NCI-H2171 (cell line): ENCODE measurements at regions not wholly inside any gene's neighbourhood (a gene's known extent, or its start where the extent isn't known, plus 50 kb on each side); places are given as distances from the start of the nearest gene placed in this dataset.

Experiments used
- DNase-seq: peaks from one replicate; lab custom pipeline; 2025; lab: John Stamatoyannopoulos, UW

DNA sequence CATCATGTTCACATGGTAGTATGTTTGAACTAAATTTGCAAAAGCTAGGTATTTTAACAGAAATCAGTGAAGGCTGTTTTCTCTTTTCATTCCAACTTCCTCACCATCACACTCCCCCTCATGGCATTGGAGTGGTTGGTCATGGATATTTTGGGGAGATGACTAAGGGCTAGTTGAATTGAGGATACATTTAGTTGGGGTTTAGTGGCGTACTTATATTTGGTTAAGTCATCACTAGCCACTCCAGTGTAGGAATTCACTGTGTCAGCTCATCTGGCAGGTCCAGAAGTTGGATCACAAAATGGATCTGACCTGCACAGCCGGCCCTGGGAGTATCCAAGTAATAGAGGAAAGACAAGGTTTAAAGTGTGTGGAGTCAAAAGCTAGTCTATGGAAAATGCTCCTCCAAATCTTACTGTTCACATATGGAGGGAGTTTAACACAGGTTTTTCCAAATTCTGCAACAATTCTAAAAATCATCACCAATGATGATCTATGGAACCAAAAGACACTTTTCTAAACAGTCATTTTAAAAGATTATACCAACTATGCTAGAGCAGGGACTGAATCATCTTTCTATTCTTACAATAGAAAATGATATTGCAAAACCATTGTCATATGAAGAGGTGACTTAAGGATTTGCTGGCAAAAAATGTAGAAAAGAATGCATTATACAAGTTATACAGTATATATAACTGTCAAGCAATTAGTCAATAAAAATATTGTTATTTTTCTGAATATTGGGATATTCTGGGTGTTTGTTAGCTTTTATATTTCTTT is 247.8 kb upstream of the PEX5L start:
- DNase-seq = no peak

DNA sequence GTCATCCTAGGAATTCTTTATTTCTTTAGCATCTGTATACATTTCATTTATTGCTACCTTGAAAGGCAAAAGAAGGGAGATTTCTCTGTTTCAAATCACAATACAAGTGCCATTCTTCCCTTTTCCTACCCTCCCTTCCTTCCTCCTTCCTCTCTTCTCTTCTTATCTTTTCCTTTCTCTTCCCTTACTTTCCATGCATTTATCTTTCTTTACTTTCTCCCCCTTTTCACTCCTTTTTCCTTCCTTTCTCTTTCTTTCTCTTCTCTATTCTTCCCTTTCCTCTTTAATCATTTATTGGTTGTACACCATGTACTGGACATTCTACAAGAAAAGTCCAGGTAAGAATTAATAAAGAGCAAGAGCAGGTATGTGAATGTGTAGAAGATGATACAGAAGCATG is 251.0 kb upstream of the PEX5L start:
- no peak for DNase-seq

DNA sequence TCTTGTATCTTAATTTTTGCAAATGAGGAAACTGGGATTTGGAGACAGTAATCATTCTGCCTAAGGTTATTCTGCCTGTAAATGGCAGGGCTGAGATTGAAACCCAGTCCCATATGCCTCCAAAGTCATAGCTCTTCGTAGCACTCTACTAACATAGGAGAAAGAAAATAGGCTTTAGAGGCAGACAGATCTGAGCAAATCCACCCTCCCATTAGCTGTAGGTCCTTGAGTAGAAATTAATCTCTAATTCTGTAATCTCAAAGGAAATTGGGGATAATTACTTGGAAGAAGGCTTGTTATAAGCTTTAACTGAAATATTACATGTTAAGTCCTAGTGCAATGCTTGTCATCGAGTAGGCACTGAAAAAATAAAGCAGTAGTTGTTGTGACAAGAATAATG is 252.1 kb upstream of the PEX5L start:
- no peak for DNase-seq

DNA sequence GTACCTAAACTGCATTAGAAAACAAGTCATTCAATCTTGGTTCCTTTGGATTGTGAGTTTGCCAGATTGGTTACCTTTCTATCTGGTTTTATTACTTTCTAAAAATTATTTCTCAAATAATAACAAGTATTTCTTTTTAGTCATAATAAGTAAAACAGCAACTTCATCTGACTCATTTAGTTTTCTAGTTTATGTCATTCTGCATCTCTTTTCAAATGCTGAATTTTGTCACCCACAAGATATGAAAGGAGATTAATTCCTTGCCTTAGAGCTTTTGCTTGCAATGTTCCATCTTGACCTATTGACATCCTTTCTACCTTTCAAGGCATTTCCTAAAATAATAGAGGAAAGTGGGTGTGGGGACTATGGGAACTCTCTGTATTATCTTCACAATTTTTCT is 253.6 kb upstream of the PEX5L start:
- DNase-seq = no peak

- DNase-seq = no peak
These were observed 257.7 kb upstream of the PEX5L start for GRCh38 chr3:180294282-180295027.

GRCh38 chr3:180295811-180296210 is 259.1 kb upstream of the PEX5L start:
- DNase-seq = no peak

- no peak for DNase-seq
These were observed 260.2 kb upstream of the PEX5L start for GRCh38 chr3:180296971-180297370.

- DNase-seq = no peak
These were observed 269.4 kb upstream of the PEX5L start for GRCh38 chr3:180306155-180306554.

DNA sequence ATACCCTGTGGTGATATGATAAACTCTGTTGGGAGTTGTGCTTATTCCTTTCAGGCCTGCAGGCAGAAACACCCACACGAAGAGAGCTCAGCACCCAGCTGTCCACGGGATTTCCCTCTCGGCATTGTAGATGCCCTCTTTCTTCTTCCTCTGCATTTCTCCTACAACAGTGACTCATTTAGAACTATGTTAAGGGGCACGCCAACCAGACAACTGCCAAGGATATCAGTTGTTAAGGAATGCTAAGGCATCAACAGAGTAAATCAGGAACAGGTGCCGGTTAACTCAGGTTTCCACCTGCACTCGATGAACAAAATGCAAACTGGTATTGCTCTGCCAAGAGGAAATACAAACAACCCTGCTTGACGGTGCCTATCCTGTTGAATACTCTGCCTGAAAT is 270.0 kb upstream of the PEX5L start:
- DNase-seq = no peak

GRCh38 chr3:180311242-180311641 is 274.5 kb upstream of the PEX5L start:
- no peak for DNase-seq

DNA sequence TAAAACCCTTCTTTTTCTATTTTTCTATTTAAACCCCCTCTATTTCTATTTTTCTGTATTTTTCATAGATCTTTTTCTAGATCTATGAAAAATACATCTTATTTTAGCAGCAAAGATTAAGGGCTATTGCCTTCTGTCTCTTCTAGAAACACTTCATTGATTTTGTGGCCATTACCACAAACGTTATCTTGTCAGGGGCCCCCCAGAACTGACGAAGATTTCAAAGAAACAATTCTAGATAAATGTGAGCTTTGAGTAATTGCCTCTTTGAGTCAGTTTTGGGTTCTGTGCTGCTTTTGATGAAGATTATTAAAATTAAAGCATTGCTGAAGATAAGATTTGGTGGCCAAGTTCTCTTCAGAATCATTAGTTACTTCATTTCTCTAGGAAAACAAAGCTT is 279.6 kb upstream of the PEX5L start:
- no peak for DNase-seq

DNA sequence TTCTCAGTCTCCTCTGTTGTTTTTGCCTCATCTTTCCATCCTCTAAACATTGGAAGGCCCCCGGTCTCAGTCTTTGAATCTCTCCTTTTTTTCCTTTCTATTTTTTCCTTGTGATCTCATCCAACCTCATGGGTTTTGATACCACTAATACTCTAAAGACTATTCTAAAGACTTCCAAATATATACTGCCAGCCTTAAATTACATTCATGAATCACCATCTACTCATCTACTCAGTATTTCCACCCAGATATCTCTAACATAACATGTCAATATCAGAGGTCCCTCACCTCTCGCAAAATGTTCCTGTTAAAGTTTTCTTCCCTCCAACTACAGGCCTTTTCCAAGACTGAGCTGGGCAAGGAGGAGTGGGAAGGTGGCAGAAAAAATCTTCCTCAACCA is 282.5 kb upstream of the TTC14 start:
- no peak for DNase-seq

- no peak for DNase-seq
These were observed 281.3 kb upstream of the TTC14 start for GRCh38 chr3:180320631-180321030.

GRCh38 chr3:180321534-180321933 is 280.4 kb upstream of the TTC14 start:
- DNase-seq = no peak

DNA sequence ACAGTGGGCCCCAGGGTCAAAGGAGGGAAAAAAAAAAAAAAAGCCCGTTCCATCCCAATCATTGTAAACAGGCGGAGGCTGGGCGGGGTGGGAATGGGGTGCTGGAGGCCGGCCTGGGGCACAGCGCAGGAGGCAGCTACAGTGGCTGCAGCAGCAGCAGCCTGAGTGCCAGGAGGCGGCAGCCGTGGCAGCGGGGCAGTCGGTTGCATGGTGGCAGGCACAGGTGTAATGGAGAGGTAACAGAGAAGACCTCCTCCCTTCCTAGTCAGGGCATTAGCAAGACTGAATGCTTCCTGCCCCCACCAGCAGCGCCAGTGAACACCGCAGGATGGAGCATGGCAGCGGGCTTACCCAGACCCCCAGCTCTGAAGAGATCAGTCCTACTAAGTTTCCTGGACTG is 279.1 kb upstream of the TTC14 start:
- DNase-seq = no peak

- DNase-seq = no peak
These were observed 277.2 kb upstream of the TTC14 start for GRCh38 chr3:180324791-180325190.

DNA sequence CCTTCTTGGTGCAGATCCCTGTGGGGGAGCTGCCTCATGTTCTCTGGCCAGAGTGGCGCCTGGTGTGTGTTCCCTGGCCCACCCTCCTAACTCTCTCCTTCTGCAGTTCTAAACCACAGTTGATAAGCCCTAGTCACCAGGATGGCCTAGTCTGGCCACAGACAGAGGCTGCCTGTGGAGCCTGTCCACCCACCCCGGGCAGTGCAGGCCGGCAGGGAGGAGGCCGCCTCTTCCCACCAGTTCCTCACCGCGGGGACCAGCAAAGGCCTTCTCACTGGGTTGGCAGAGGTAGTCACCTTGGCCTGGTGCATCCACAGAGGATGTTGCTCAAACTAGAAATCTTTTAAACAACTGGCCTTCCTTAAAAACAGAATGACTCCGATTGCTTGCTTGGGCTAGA is 276.4 kb upstream of the TTC14 start:
- DNase-seq = no peak

- DNase-seq = no peak
These were observed 276.0 kb upstream of the TTC14 start for GRCh38 chr3:180325958-180326357.

DNA sequence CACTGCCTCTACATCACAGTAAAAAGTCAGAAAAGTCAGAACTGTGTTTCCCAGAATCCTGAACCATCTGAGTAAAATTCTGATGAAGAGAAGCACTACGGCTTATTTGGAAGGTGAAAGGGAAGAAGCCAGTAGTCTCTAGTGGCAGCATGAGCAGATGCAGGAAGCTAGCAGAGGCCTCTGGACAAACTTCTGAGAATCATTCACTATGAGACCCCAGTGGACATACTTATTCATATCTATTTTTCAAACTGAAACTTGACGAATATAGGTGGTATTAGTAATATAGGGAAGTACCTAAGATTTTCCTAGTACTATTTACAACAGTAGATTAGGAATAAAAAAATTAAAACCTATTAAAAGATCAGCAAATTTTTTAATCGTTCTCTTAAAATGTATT is 272.8 kb upstream of the TTC14 start:
- no peak for DNase-seq

- no peak for DNase-seq
These were observed 272.1 kb upstream of the TTC14 start for GRCh38 chr3:180329847-180330246.

- no peak for DNase-seq
These were observed 271.5 kb upstream of the TTC14 start for GRCh38 chr3:180330440-180330839.

DNA sequence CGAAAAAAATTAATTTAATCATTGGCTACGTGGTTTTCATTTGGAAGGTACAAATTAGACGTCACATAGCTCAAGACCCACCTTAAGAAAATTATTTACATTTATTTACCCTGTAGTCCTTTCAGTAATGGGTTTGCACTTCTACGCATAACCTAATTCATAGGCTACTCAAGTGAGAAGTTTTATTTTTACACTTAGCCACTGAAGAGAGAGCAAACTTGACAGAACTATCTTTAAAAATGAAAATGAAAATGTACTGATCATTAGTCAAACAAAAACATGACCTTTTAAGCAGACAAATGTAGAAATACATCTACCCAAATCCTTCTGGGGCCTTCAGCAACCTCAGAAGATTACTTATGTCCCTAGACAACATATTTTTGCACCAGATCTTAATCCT is 269.4 kb upstream of the TTC14 start:
- no peak for DNase-seq

- no peak for DNase-seq
These were observed 266.9 kb upstream of the TTC14 start for GRCh38 chr3:180335050-180335449.

- no peak for DNase-seq
These were observed 261.6 kb upstream of the TTC14 start for GRCh38 chr3:180340395-180340794.
